OCI-LY3 (cell line): ENCODE measurements at regions not wholly inside any gene's neighbourhood (a gene's known extent, or its start where the extent isn't known, plus 50 kb on each side); places are given as distances from the start of the nearest gene placed in this dataset.

Source experiments
- H2AFZ ChIP-seq: fragments of 200-600, 300-600 bp; shearing (Covaris generic); 2 replicates; pipeline ENCODE4 v1.6.0; 2014; ENCODE audit warnings: antibody characterized with exemption, low read depth, low read length
- H3K27ac ChIP-seq: fragments of 200-600, 300-600 bp; sonication (generic); 2 replicates; pipeline ENCODE4 v1.5.1; 2014; ENCODE audit warnings: mild to moderate bottlenecking, low read length, moderate library complexity, mixed read lengths
- H3K27me3 ChIP-seq: fragments of 200-600, 300-600 bp; sonication (generic); 2 replicates; pipeline ENCODE4 v1.6.1; 2014; ENCODE audit warnings: low read depth, low read length, mixed read lengths
- H3K36me3 ChIP-seq: fragments of 200-600, 300-600 bp; sonication (generic); replicated peaks from 2 replicates; pipeline ENCODE3; 2014; ENCODE audit warnings: low read depth, low read length, mixed read lengths
- H3K4me1 ChIP-seq: fragments of 300-600, 200-600 bp; sonication (generic); 2 replicates; pipeline ENCODE4 v1.6.1; 2014; ENCODE audit warnings: low read length, mixed read lengths
- H3K4me2 ChIP-seq: fragments of 200-600, 300-600 bp; sonication (generic); 2 replicates; pipeline ENCODE4 v1.6.1; 2014; ENCODE audit warnings: low read length, mixed read lengths
- H3K4me3 ChIP-seq: fragments of 300-600, 200-600 bp; sonication (generic); 2 replicates; pipeline ENCODE4 v1.5.1; 2014; ENCODE audit warnings: antibody characterized with exemption, mild to moderate bottlenecking, low read length, moderate library complexity
- H3K79me2 ChIP-seq: fragments of 300-600, 200-600 bp; shearing (Covaris generic); 2 replicates; pipeline ENCODE4 v1.6.1; 2014; ENCODE audit warnings: mild to moderate bottlenecking, low read length, mixed read lengths
- H3K9ac ChIP-seq: fragments of 300-600, 200-600 bp; shearing (Covaris generic); 2 replicates; pipeline ENCODE4 v1.6.0; 2014; ENCODE audit warnings: mild to moderate bottlenecking, low read length, moderate library complexity
- H3K9me3 ChIP-seq: fragments of 200-600, 300-600 bp; shearing (Covaris generic); 2 replicates; pipeline ENCODE4 v1.6.1; 2014; ENCODE audit warnings: low read length, mixed read lengths; ENCODE audit not compliant: insufficient read depth
- H4K20me1 ChIP-seq: fragments of 200-600, 300-600 bp; sonication (generic); 2 replicates; pipeline ENCODE4 v1.6.1; 2016; ENCODE audit warnings: low read length, mixed read lengths; ENCODE audit not compliant: insufficient read depth
- CTCF ChIP-seq: fragments of 200-600, 300-600 bp; sonication (generic); IDR thresholded peaks from 2 replicates; pipeline ENCODE4 v1.5.1; 2014; ENCODE audit warnings: antibody characterized with exemption, low read length, low read depth
- EZH2phosphoT487 ChIP-seq: fragments of 200-600 bp; shearing (Covaris generic); IDR thresholded peaks from 2 replicates; pipeline ENCODE4 v1.6.1; 2018; ENCODE audit warnings: antibody characterized with exemption, mixed run types, low read depth

DNA sequence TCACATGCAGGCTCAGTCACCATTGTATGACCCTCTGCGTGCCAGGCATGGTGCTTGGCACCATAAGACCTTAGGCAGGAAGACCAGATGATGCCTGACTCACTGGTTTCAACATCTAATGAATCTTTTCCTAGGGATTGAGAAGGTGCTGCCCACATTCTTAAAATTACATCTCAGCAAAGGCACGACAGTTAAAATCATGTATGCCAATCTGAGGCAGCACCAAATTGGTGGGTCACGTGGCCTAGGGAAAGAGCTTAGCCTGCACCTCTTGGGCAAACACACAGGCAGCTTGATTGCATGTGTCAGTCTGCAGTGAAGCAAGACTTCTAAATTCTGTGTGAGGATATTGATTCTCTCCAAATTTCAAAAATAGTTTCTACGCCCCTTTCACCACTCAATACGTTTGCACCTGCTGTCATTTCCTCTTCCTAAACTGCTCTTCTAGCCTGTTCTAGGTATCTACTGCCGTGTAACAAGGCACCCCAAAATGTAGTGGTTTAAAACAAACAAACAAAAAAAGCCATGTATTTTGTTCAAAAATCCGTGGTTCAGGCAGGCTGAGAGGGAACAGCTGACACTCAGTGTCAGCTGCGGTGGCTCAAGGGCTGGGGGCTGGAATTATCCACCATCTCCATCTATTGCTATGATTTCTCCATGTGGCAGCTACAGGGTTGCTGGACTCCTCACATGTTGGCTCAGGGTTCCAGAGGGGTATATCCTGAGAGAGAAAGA is 160.2 kb upstream of the FGGY start:
- Histone ChIP-seq H3K4me3 (no peak overlapping the region), H3K4me1 (no peaks in the 10 kb centered on the region), H3K79me2 (no peaks in the 10 kb centered on the region), H3K36me3 (no peaks in the 10 kb centered on the region), H3K4me2 (no peak overlapping the region), H3K27ac (no peak overlapping the region), H3K9ac (no peak overlapping the region), H2AFZ (no peak overlapping the region), H3K27me3 (no peaks in the 10 kb centered on the region), H4K20me1 (no peaks in the 10 kb centered on the region), H3K9me3 (no peaks in the 10 kb centered on the region)
- TF ChIP-seq EZH2phosphoT487 (no peak), CTCF (no peak)

DNA sequence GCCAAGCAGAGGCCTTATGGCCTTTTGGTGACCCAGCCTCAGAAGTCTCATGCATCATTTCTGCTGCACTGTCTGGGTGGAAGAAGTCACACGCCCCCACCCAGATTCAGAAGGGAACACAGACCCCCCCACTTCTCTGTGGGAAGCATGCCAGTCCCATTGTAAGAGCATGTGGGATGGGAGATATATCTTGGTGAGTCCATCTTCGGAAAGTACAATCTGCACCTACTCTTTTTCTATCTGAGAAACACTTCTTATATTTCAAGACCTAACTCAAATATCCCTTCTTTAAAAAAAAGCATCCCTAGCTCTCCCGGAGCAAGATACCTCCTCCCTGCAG is 159.6 kb upstream of the FGGY start:
- H3K27me3 ChIP-seq: no peaks in the 10 kb centered on the region
- no peaks in the 10 kb centered on the region for H3K36me3 ChIP-seq
- H3K4me3 ChIP-seq: no peak overlapping the region
- H2AFZ ChIP-seq: no peak overlapping the region
- H3K27ac ChIP-seq: no peak overlapping the region
- H3K4me1 ChIP-seq: no peaks in the 10 kb centered on the region
- H3K9me3 ChIP-seq: no peaks in the 10 kb centered on the region
- TF ChIP-seq EZH2phosphoT487 (no peak), CTCF (no peak)
- H3K79me2 ChIP-seq: no peaks in the 10 kb centered on the region
- no peak overlapping the region for H3K9ac ChIP-seq
- H4K20me1 ChIP-seq: no peaks in the 10 kb centered on the region
- no peak overlapping the region for H3K4me2 ChIP-seq

- no peak overlapping the region for H2AFZ ChIP-seq
- no peaks in the 10 kb centered on the region for H3K27me3 ChIP-seq
- no peak overlapping the region for H3K27ac ChIP-seq
- H4K20me1 ChIP-seq: no peaks in the 10 kb centered on the region
- no peaks in the 10 kb centered on the region for H3K79me2 ChIP-seq
- TF ChIP-seq EZH2phosphoT487 (no peak), CTCF (no peak)
- no peak overlapping the region for H3K4me2 ChIP-seq
- H3K4me1 ChIP-seq: 0 out of 2 replicates have a peak, but pooled peaks cover 2% of the 10 kb centered on the region
- H3K9ac ChIP-seq: no peak overlapping the region
- no peaks in the 10 kb centered on the region for H3K9me3 ChIP-seq
- H3K36me3 ChIP-seq: no peaks in the 10 kb centered on the region
- H3K4me3 ChIP-seq: no peak overlapping the region
Measured at GRCh38 chr1:59137968-59138367, 158.9 kb upstream of the FGGY start.

- Histone ChIP-seq H3K27me3 (no peaks in the 10 kb centered on the region), H3K27ac (no peak overlapping the region), H3K79me2 (no peaks in the 10 kb centered on the region), H3K4me1 (0 out of 2 replicates have a peak, but pooled peaks cover 4% of the 10 kb centered on the region), H2AFZ (no peak overlapping the region), H3K9me3 (no peaks in the 10 kb centered on the region), H3K4me3 (no peak overlapping the region), H3K36me3 (no peaks in the 10 kb centered on the region), H4K20me1 (no peaks in the 10 kb centered on the region), H3K9ac (no peak overlapping the region), H3K4me2 (no peak overlapping the region)
- TF ChIP-seq EZH2phosphoT487: no peak
- TF ChIP-seq CTCF: no peak
Measured at GRCh38 chr1:59138402-59138801, 158.5 kb upstream of the FGGY start.
